ENCODE measurements at regions not wholly inside any gene's neighbourhood (a gene's known extent, or its start where the extent isn't known, plus 50 kb on each side); places are given as distances from the start of the nearest gene placed in this dataset.
"Not testable (repeated sequence)": the region's sequence is repeated elsewhere in the genome, so short reads cannot be mapped to it uniquely, and the experiment has no call there.

GRCh38 chr12:59345406-59345805, 250.4 kb upstream of the SLC16A7 start:
- DNase-seq (ENCODE audit: low read depth), result no peak

DNA sequence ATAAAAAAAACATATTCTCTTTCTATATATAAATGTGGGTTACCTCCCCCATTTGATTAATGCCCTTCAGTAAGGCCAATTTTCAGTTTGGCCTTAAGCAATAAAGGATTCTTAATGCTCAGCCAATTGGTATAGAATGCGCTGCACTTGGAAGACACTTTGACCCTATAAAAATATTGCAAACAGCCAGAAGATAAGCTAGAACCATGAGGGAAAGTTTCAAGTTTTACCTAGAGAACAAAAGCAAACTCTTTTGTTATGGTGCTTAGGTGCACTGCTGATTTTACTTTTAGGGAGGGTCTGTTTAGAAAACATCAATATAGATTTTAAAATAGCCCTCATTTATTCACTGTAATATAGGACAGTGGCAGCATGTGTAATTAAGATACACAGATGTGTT, 251.6 kb upstream of the SLC16A7 start:
- DNase-seq (ENCODE audit: low read depth), result no peak

GRCh38 chr12:59329462-59329861, 266.4 kb upstream of the SLC16A7 start:
- no peak for DNase-seq (ENCODE audit: low read depth)

GRCh38 chr12:59328395-59329075, 267.3 kb upstream of the SLC16A7 start:
- DNase-seq (ENCODE audit: low read depth), result not testable (repeated sequence)

- not testable (repeated sequence) for DNase-seq (ENCODE audit: low read depth)
Observed at GRCh38 chr12:59326457-59326856, 269.4 kb upstream of the SLC16A7 start.

- no peak for DNase-seq (ENCODE audit: low read depth)
Observed at GRCh38 chr12:59322473-59322872, 273.4 kb upstream of the SLC16A7 start.

DNA sequence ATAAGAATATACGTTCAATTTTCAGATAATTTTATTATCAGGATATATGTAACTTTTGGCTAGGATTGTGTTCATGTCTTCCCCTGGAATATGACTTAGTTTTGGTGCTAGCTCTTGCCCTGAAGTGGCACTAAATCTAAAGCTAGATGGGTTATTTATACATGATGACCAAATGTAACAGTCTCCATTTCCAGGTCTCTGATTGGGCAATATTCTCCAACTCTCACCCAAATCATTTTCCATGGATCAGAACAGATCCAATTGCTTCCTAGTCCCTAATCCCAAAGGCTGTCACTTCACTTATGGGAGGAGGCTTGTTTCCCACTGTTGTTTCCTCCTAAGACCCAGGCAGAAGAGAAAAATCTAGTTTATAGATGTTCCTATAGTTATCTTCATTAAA, 274.6 kb upstream of the SLC16A7 start:
- DNase-seq (ENCODE audit: low read depth), result no peak

DNA sequence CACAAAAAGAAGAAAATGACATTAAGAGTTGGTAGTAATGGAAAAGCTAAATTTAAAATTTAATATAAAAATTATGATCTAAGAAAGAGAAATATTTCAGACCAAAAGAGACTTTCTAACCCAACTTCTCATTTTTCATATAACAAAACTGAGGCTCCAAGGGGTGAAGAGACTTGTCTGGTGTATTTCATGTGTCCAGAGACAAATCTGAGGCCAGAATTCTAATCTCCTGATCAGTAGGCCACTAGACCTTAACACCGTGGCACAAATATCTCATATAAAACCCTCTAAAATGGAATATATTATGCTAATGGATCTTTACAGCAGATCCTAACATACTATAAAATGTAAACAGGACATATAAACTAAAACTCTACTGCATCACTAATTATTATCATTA, 275.7 kb upstream of the SLC16A7 start:
- no peak for DNase-seq (ENCODE audit: low read depth)

DNA sequence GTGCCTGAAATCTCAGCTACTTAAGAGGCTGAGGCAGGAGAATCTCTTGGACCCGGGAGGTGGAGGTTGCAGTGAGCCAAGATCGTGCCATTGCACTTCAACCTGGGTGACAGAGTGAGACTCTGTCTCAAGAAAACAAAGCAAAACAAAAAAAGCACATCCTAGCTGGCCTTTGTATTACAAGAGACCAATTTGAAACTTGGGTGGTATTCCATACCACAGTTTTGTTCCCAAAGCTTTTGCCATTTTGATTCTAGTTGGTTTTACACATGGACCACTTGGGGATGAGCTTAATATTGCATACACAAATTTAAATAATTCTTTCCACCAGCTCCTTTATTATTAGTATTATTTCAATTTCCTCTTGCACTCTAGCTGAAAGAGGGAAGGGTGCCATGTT, 276.9 kb upstream of the SLC16A7 start:
- DNase-seq (ENCODE audit: low read depth), result no peak

DNA sequence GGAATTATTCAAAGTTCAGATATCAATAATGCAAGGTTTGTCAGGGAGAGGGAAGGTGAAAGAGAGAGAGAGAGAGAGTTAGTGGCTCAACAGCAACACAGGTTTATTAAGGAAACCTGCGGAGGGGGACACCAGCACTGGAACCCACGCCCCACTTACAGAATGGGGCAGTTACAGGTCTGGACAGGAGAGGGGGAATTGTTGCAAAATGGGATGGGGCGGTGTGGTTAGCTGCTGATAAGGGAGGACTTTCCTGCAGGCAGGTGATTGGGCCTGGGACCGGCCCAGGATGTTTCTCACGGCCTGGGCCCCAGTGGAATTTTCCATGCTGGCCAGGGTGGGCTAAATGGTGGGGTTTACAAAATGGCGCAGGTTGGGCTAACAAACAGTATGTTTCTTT, 278.2 kb upstream of the SLC16A7 start:
- DNase-seq (ENCODE audit: low read depth), result no peak

DNA sequence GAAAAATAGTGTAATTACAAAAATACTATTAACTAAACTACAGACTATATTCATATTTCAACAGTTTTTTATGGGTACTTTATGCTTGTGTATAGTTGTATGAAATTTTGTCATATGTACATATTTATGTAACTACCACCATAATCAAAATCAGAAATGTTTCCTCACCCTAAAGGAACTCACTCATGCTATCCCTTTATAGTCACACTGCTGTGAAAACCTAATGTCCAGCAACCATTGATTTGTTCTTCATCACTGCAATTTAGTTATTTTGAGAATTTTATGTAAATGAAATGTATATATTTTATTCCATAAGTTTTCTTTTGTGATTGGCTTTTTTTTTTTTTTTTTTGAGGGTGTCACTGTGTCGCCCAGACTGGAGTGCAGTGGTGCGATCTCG, 278.9 kb upstream of the SLC16A7 start:
- DNase-seq (ENCODE audit: low read depth), result no peak

GRCh38 chr12:59316354-59316753, 279.5 kb upstream of the SLC16A7 start:
- not testable (repeated sequence) for DNase-seq (ENCODE audit: low read depth)

- DNase-seq (ENCODE audit: low read depth), result no peak
Observed at GRCh38 chr12:59314209-59314608, 281.6 kb upstream of the SLC16A7 start.

DNA sequence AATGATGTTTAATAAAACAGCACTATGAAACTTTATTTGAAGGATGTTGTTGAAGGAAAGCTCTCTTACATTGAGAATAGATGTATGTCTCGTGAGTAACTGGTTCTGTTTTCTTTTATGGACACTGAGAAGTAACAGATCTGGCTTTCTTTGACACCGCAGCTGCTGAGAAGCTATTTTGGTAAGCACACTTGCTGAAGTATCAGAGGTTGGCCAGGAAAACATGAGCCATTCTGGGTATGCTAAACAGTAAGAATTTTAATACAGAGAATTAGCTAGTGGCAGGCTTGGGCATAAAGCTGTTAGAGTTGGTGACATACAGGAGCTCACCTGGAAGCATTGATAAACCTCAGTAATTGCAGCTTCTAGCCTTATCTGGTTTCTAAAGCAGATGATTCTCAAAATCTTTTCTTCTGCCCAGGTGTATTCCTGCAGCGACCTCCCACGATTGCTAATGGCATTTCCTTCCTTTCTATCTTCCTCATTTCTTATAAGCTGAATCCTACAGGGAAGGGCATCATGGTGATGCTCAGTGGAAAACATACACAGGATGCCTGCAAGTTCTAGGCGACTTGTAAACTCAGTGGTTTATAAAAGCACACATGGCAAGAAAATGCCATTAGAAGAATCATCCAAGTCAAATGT, 291.6 kb upstream of the SLC16A7 start:
- no peak for DNase-seq (ENCODE audit: low read depth)

- DNase-seq (ENCODE audit: low read depth), result no peak
Observed at GRCh38 chr12:59298296-59298695, 297.5 kb upstream of the SLC16A7 start.

DNA sequence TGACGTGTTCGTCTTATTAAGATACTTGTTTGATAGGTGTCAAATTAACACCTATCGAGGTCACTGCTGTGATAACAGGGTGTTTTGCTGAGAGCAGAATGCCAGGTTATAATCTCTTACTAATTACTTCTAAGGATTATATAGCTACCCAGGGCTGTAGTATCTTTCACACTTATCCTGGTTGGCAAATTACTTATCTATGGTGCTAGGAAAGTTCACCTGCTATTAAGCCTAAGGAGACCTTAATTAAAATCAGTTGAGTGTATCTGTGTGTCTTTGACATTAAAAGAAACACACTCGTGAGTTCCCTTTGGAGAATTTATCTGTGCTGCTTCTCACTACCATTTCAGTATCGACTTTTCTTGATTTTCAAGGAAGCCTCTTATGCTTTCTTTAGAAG, 301.6 kb upstream of the SLC16A7 start:
- DNase-seq (ENCODE audit: low read depth), result no peak

GRCh38 chr12:59282999-59283398, 312.8 kb upstream of the SLC16A7 start:
- DNase-seq (ENCODE audit: low read depth), result no peak

- DNase-seq (ENCODE audit: low read depth), result not testable (repeated sequence)
Observed at GRCh38 chr12:59273561-59273960, 322.3 kb upstream of the SLC16A7 start.

DNA sequence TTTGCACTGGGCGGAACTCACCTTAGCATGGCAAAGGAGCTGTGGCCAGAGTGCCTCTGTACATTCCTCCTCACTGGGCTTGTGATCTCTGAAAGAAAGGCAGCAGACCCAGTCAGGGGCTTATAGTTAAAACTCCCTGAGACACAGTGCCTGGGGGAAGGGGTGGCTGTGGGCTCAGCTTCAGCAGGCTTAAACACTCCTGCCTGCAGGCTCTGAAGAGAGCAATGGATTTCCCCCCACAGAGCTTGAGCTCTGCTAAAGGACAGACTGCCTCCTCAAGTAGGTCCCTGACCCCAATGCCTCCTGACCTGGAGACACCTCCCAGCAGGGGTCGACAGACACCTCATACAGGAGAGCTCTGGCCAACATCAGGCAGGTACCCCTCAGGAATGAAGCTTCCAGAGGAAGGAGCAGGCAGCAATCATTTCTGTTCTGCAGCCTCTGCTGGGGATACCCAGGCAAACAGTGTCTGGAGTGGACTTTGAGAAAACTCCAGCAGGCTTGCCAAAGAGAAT, 327.5 kb upstream of the SLC16A7 start:
- DNase-seq (ENCODE audit: low read depth), result no peak

- DNase-seq (ENCODE audit: low read depth), result no peak
Observed at GRCh38 chr12:59260202-59260601, 335.6 kb upstream of the SLC16A7 start.

- DNase-seq (ENCODE audit: low read depth), result no peak
Observed at GRCh38 chr12:59252731-59253130, 332.4 kb upstream of the LRIG3 start.

DNA sequence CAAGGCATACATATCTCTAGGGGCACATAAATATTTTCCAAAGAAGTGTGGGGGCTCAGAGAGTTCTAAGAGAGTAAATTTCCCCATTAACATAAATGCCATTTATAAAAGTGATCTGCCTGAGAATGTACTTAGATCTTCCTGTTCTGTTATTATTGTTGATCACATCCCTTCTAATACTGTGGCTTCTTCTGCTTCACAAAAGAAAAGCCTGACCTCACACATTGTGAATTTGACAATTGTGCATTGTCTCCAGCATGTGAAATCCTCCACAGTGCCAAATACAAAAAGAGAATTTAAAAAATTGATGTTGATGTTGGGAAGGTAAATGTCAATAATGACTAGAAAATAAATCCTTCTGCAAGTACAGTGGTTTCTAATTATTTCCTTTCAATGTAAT, 330.5 kb upstream of the LRIG3 start:
- DNase-seq (ENCODE audit: low read depth), result no peak

DNA sequence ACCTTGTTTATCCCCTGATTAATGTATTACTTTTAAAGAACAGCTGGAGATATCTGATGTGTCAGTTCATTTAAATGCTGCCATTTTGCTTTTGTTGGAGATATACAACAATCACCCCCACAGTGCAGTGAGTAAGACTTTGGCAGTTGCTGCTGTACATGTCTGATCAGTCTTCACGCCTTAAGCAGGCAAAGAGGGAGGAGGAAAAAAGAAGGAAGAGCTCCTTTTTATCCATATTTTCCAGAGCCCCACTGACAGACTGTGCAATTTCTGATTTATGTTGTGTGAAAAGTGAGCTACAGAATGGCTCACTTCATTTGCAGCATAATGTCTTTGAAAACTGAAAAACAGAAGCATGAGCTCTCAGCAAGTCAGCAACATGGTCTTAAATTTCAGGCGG, 319.7 kb upstream of the LRIG3 start:
- DNase-seq (ENCODE audit: low read depth), result no peak

DNA sequence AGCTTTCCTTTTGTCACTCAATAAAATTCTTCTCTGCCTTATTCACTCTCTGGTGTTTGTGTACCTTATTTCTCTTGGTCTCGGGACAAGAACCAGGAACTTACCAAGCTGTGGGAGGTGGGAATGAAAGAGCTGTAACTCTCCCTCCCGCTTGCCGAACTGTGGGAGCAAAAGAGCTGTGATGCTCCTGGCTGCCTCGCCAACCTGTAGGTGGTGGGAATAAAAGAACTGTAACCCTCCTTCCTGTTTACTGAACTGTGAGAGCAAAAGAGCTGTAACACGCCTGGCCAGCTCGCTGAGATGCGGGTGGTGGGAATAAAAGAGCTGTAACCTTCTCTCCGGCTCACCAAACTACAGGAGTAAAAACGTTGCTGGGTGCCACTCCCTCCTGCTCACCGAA, 314.1 kb upstream of the LRIG3 start:
- DNase-seq (ENCODE audit: low read depth), result no peak

Data from EH (cell line).